ENCODE measurements at regions not wholly inside any gene's neighbourhood (a gene's known extent, or its start where the extent isn't known, plus 50 kb on each side); places are given as distances from the start of the nearest gene placed in this dataset.
"Not testable (repeated sequence)": the region's sequence is repeated elsewhere in the genome, so short reads cannot be mapped to it uniquely, and the experiment has no call there.

DNA sequence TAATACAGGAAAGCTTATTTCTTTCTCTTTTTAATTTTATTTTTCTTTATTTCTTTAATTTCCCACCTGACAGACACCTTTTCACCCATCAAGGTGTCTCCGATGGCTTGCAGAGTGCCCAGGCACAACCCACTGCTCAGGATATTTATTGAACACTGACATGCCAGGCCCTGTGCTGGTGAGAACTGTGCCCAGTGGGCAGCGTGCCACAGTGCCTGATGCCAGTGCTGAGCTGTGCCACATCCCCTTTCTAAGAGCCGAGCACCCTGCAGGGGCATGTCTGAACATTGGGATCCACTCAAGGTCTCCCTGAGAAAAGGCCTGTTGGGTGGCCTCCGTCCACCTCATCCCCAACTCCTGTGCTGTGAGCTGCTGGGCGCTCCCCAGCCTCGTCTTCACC is 158.6 kb upstream of the RAB6C start:
- no peak for DNase-seq (ENCODE audit: low spot score)

DNA sequence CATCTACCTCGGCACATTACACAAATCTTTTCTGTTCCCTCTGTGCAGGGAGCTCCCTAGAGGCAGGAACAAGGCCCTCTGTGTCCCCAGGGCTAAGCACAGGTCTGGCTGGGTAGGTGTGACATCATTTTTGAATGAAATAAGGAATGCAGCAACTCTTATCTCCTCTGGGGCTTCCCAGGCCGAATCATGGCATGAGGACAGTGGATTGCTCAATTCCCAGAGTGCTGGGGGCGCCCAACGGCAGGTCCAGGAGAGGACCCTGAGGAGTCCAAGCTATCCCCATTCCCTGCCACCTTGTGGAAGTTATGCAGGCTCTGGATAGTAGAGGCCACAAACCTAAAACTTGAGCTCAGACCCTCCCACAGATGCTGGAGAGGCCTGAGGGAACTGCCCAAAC is 158.0 kb upstream of the RAB6C start:
- DNase-seq (ENCODE audit: low spot score): no peak

DNA sequence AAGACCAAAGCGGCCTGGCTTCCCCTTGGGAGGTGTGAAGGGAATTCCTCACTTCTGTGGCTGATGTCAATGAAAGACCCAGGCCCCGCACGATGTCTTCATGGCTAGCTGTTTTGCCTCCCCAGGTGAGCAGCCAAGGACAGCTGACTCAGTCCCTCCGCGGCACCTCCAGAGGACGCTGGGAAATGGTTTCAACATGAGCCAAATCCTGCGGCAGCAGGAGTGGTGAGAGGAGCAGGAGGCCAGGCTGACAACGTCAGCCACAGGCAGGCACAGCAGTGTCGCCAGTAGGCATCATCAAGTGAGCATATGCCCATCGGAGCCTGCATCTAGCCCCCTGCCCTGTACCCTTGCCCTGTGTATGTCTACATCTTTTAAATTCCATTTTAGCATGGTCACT is 156.4 kb upstream of the RAB6C start:
- no peak for DNase-seq (ENCODE audit: low spot score)

DNA sequence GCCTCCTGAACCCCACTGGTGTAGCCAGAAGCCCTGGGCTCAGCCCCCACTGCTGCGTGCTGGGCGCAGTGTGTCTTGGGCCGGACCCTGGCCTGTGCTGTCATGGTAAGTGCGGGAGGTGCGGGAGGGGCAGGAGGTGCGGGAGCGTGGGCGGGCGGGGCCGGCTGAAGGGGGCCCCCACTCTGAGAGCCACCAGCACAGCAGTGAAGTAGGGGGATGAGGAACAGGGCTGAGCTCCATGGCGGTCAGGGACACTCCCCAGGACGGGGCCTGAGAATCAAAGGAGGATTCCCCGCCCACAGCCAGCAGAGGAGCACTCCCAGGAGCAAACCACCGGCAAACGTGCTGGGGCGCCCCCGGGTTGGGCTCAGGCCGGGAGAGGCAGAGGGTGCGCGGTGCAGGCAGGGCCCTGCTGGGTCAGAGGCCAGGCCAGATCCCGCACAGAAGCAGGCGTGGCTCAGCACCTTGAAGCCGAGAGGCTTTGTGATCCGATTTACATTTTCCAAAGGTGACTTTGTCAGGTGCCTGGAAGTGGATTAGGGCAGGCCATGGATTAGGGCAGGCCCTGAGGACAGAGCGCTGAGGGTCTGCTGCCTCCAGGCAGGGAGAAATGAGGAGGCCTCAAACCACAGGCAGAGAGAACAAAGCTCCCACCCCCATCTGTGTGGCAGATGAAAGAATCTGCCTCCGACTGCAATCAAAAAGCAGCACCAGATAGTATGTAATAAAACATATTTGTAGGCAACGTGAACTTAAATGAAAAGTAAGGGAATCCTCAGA is 152.0 kb upstream of the RAB6C start:
- DNase-seq (ENCODE audit: low spot score): no peak

DNA sequence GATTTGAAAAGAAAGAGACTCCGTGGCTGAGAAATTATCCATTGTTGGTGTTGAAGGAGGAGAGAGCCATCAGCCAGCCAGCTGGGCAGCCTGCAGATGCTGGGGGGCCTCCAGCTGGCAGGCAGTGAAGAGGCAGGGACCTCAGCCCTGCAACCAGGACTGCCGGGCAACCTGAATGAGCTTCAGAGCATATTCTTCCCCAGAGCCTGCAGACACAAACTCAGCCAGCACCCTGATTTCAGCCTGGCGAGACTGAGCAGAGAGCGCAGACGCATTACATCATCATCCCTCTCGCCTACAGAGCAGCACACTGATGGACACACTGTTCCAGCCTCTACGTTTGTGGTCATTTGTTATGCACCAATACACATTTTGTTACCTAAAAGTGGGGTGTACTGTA is 150.7 kb upstream of the RAB6C start:
- DNase-seq (ENCODE audit: low spot score): no peak

DNA sequence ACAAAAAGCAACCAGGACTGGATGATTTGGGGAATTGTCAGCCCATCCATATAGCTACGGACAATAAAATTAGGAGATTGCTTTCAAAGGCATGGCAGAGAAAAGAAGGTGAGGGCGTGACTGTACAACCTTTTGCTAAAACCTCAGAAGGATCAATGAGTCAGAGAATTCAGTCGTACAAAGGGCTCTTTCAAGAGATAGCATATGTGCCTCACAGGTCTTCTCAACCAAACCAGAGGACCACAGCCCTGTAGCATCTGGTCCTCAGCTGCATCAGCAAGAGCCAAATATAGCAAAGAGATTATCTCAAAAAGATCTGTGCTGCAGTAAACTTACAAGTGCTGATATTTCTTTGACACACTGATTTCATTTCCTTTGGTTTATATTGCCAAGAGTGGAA is 149.9 kb upstream of the RAB6C start:
- DNase-seq (ENCODE audit: low spot score): no peak

DNA sequence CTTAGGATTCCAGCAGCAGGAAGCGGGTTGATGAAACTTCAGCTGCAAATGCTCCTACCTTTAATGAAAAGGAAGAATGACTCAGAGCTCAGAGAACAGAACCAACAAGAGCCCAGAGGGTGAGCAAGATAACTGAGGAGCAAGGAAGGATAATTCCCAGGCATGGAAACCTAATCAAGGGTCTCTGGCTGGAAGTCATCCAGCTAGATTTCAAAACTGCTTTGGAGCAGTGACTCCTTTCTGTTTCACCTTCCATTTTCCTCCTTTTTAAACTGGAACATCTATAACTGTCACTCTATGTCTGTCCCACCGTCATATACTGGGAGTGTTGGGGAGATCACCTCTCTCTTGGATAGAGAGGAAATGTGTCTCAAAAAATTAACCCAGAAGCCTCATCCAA is 148.4 kb upstream of the RAB6C start:
- DNase-seq (ENCODE audit: low spot score): no peak

DNA sequence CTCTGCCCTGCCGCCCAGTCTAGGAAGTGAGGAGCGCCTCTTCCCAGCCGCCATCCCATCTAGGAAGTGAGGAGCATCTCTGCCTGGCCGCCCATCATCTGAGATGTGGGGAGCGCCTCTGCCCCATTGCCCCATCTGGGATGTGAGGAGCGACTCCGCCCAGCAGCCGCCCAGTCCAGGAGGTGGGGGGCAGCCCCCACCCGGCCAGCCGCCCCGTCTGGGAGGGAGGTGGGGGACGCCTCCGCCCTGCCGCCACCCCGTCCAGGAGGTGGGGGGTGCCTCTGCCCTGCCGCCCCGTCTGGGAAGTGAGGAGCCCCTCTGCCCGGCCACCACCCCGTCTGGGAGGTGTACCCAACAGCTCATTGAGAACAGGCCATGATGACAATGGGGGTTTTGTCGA is 146.0 kb upstream of the RAB6C start:
- DNase-seq (ENCODE audit: low spot score): not testable (repeated sequence)

DNA sequence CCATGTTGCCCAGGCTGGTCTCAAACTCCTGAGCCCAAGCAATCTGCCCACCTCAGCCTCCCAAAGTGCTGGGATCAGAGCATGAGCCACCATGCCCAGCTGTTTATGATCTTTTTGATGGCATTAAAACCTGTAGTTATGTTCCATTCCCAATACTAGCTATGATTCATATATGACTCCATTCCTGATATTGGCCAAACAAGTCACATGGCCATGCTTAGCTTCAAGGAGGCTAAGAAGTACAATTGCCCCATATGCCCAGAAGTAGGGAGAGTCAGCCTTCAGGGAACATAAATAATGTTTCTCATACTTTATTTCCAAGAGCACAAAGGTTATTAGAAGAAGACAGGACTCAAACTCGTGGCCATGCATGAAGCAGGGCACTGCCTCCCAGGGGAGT is 132.4 kb upstream of the RAB6C start:
- no peak for DNase-seq (ENCODE audit: low spot score)

DNA sequence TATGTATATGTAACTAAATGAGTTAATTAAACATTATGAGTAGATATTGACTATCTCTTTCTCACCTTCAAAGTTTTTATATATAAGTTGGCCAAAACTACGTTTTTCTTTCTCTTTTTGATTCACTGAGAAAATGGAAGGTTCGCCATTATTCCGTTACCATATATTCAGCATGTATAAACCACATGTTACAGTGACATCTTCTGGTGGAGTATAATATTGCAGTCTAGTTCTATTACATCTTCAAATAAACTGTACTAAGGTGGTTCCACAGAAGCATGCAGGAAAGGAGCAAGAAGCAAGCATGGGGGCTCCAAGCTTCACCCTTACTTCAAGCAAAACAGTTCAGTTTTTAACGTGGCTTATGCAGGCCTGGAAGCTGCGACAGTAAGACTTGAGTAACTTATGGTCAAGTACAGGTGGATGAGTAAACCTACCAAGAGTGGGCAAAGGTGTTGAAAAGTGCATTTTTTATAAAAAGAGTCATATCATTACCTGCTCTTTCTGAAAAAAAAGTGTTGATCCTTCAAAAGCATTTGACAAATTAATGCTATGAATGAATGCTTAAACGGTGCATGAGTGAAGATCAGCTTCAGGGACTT is 129.8 kb upstream of the RAB6C start:
- peak; percentile 36 for DNase-seq (ENCODE audit: low spot score)

DNA sequence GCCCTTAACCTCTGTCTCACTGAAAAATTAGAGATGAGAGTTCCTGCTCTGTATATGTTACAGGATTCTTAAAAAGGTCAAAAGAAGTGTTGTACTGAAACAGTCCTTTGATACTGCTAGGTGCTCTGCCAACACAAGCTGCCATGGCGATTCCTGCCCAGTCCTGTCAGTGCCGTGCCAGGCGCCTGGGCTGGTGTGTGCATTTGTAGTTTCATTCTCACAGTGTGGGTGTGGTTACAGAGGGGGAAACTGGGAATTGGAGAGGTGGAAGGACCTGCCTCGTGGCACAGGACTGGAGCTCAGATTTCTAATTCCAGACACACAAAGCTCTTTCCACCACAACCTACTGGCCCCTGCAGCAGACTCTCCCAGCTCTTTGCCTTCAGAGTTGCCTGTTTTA is 122.3 kb upstream of the RAB6C start:
- DNase-seq (ENCODE audit: low spot score): no peak

DNA sequence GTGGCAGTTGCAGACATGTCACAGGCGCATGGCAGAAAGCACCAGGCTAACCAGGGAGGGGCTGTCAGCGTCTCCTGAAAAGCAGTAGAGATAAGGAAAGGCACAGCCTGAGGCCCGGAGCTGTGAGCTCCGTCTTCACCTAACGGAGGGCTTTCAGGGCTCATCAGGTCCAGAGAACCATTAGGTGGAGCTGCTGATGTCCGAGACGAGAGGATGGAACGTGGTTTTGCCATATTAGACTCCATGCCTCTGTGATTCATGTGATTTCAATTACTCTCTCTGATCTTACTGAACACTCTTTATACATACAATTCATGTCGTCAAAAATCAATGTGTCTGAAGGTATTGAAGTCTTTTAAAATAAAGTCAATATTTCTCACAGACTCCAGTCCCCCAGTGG is 120.3 kb upstream of the RAB6C start:
- DNase-seq (ENCODE audit: low spot score): no peak

DNA sequence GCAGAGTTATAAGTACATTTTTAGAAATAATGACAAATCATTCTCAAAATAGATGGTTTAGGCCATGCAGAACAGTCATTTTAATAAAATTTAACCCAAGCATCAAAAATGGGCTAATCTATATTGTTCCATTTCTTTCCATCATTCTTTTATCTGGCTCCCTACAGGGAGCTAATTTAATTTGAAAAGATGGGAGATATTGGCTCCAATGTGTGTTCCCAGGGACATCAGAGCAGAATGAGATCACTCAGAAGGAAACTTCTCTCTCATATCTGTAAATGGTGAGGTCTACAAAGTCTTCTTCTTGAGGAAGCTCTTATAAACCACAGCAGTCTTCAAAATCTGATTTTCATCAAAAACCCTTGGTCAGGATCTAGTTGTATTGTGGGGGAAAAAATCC is 119.4 kb upstream of the RAB6C start:
- DNase-seq (ENCODE audit: low spot score): no peak

DNA sequence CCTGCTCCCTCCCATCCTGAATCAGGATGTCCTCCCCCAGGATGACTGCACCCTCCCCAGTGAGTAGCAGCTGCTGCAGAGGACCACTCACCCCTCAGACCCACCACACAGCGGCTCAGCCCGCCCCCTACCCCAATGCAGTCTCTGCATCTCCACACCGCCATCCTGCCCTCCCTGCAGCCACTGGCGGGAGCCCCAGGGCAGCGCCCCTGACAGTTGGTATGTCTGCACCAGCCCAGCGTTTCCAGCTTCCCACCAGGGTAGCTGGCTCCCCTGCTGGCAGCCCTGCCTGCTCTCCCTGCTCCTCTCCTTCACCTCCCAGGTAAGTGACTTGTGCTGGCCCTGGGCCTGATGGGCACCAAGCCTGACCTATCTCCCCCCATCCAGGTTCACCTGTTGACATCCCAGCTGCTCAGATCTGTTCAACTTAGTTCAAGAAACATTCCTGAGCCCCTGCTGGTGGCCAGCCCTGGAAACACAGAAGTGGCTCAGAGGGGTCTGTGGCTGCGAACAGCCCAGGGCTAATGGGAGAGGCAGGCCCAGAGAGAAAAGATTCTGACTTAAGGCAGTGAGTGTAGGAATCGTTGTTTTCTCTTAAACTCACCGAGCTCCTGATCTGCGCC is 117.7 kb upstream of the RAB6C start:
- no peak for DNase-seq (ENCODE audit: low spot score)

DNA sequence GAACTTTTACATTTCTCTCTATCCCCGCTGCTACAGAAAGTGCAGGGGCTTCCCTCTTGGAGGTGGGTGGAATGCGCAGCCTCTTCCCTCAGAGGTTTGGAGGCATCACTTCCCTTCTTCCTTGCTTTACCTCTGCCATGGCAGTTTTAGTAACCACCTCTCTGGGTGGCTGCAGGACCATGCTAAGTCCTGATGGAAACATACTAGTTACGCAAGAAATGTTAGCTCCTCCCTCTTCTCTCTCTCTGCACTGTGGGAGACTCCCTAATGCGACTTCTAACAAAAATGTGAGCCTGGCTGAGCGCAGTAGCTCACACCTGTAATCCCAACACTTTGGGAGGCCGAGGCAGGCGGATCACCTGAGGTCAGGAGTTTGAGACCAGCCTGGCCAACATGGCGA is 116.8 kb upstream of the RAB6C start:
- no peak for DNase-seq (ENCODE audit: low spot score)

DNA sequence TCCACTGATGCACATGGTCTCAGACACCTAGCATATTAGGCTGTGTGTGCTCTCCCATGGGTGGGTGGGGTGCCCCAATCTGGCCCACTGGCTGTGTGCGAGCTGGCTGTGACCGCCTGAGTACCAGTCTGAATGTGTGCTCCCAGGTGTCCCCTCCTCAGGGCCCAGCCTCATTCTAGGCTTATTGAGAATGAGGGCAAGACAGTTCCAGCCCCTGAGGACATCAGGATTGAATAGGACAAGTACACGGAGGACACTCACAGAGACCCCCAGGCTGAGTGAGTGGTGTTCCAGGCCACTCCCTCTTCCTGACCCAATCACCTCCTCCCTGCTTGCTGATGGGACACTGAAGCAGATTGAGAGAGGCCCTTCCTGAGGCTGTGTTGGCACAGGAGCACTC is 116.1 kb upstream of the RAB6C start:
- no peak for DNase-seq (ENCODE audit: low spot score)

DNA sequence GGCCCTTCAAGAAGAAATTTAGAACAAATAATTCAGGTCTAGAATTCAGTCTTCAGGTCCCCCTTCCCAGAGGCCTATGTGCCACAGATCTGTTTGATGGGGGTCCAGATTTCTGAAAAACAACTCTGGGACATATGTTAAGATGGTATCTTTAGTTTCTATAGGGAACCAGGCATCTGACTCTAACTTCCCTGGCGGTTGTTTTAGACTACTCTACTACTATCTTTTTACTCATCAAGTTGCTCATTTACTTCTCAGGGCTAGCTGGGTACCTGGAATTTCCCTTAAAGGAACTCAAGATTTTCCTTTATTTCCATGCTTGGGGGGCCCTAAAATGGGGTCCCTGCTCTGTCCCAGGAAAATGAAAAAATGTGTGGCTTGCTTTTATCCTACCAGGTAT is 114.7 kb upstream of the RAB6C start:
- DNase-seq (ENCODE audit: low spot score): no peak

DNA sequence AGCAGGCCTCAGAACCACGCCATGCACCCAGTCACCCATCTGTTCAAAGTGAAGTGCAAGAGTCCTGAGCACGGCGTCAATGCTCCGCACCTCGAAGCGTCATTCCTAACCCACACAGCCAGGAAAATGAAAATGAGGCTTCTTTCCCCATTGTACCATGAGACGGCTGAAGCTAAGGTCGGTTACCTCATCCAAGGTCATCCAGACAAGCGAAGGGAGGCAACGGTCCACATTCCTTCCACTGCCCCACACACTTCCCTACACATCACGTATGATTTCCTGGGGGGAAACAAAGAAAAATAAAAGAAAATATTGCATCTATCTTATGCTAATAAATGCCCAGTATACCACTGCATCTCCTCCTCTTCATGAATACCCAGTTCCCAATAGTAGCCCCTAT is 113.5 kb upstream of the RAB6C start:
- no peak for DNase-seq (ENCODE audit: low spot score)

DNA sequence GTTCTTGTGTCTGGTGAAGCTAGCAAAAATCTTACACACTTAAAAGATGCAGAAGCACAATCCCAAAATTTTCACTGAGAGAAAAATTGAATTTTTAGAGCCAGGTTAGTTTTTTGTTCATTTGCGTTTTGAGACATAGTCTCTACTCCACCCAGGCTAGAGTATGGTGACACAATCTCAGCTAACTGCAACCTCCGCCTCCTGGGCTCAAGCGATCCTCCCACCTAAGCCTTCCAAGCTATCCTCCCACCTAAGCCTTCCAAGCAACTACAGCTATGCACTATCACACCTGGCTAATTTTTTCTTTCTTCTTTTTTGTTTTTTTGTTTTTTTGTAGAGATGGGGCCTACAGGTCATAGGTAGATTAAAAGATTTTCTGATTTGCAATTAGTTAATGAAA is 113.1 kb upstream of the RAB6C start:
- no peak for DNase-seq (ENCODE audit: low spot score)

DNA sequence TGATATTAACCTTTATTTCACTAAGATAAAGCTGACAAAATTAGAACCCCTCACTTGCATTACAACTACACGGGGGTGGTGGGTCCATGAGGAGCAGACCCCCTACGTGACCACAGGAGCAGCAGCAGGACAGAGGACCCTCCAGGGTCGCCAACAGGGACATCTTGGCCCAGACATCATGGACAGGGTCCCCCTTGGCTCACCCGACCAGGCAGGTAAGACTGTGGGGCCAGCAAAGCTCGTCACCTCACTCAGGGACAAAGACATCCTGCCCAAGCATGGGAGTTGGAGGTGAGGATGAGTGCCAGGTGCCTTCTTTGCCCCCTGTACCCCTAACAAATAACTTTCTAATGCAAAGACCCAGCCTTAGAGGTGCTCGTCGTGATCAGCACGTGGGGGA is 111.3 kb upstream of the RAB6C start:
- DNase-seq (ENCODE audit: low spot score): no peak

DNA sequence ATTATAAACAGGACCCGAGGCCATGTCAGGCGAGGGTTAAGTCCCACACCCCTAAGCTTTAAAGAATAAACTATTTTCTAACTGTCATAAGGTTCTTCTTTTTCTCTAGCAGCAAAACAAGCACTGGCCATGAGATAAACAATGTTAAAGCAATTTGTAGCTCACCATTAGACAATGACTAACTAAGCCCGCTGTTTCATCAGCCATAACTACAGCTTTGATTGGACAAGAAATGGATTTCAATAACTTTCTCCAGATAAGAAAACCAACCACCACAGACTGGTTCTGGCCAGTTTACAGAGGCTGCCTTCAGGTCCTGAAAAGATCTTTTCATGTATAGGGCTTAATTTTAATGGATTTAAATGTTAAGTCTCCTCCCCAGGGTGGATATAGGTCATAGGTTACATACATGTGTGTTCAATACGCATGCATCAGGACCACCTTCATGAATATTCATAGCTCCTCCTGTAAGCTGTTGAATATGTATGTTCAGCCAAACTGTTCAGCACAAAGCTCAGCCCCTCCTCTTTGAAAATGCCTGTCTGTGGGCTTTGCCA is 108.7 kb upstream of the RAB6C start:
- no peak for DNase-seq (ENCODE audit: low spot score)

DNA sequence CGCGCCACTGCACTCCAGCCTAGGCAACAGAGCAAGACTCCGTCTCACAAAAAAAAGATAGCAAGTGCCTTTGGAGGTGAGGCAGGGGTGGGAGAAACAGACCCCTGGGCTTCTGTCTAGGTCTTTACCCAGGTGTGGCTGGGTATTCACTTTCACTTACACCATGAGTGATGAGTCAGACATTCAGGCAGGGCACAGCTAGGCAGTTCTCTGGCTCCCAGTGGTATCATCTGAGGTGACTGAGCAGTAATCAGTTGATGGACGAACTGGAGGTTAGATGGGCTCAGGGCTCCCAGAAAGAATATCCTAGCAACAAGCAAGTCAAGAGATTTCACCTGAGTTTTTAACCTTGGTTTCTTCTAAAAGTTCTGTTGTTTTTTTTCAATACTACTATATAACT is 107.0 kb upstream of the RAB6C start:
- no peak for DNase-seq (ENCODE audit: low spot score)

DNA sequence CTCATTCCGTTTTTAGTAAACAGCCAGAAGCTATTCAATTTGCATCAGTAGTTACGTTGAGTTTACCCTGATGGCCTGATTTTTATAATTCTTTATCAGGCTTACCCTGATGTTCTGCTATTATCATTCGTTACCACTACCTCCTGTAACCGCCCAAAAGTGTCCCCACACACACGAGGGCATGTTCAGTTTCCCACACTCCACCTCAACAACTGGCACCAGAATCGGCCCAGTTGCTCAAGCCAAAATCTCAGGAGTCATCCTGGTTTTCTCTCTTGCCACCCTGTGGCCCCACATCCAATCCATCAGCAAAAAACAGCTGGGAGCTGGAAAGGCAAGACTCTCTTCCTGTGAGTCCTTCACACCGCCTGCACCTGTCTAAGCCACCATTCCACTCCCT is 102.9 kb upstream of the RAB6C start:
- DNase-seq (ENCODE audit: low spot score): no peak
